HL-60 (cell line): ENCODE measurements at regions not wholly inside any gene's neighbourhood (a gene's known extent, or its start where the extent isn't known, plus 50 kb on each side); places are given as distances from the start of the nearest gene placed in this dataset.

Source experiments
- SPI1 ChIP-seq: IDR thresholded peaks from 2 replicates; pipeline ENCODE4 v1.6.1; 2012; ENCODE audit warnings: low read depth, mild to moderate bottlenecking, borderline replicate concordance
- TF ChIP-seq, protein P1 (sequence below): IDR thresholded peaks from 2 replicates; pipeline ENCODE4 v1.6.1; 2012; ENCODE audit warnings: low read depth; ENCODE audit not compliant: insufficient replicate concordance
- TF ChIP-seq, protein P2 (sequence below): IDR thresholded peaks from one replicate; pipeline ENCODE4 v1.5.1; 2011; ENCODE audit warnings: low read length, control low read depth, inconsistent platforms; ENCODE audit not compliant: insufficient read depth

DNA sequence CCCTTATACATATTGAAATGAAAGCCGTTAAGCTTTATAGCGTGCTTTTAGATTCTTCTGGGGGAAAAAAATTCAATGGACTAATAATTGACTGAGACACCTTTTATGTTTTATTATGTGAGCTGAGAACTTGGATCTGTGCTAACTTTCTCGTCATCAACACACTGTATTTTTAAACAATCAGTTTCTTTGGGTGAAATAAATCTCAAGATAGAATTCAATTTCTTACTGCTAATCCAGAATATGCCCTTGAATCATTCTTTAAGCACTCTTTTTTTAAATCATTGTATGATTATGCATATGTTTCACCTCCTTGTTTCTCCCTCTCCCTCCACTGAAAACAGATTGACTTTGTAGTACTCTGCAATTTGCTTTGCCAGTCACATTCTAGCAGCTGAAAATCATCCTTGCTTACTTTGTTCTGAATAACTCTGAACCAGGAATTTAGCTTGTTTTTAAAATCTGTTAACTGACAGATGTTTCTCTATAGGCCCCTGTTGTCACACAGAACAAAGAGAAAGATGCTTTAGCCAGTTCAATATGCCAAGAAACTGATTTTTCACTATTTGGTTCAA, 81.5 kb downstream of the SLIT2 start:
- no peak for TF ChIP-seq SPI1
- TF ChIP-seq, protein P1, sequence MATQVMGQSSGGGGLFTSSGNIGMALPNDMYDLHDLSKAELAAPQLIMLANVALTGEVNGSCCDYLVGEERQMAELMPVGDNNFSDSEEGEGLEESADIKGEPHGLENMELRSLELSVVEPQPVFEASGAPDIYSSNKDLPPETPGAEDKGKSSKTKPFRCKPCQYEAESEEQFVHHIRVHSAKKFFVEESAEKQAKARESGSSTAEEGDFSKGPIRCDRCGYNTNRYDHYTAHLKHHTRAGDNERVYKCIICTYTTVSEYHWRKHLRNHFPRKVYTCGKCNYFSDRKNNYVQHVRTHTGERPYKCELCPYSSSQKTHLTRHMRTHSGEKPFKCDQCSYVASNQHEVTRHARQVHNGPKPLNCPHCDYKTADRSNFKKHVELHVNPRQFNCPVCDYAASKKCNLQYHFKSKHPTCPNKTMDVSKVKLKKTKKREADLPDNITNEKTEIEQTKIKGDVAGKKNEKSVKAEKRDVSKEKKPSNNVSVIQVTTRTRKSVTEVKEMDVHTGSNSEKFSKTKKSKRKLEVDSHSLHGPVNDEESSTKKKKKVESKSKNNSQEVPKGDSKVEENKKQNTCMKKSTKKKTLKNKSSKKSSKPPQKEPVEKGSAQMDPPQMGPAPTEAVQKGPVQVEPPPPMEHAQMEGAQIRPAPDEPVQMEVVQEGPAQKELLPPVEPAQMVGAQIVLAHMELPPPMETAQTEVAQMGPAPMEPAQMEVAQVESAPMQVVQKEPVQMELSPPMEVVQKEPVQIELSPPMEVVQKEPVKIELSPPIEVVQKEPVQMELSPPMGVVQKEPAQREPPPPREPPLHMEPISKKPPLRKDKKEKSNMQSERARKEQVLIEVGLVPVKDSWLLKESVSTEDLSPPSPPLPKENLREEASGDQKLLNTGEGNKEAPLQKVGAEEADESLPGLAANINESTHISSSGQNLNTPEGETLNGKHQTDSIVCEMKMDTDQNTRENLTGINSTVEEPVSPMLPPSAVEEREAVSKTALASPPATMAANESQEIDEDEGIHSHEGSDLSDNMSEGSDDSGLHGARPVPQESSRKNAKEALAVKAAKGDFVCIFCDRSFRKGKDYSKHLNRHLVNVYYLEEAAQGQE = no peak
- TF ChIP-seq, protein P2, sequence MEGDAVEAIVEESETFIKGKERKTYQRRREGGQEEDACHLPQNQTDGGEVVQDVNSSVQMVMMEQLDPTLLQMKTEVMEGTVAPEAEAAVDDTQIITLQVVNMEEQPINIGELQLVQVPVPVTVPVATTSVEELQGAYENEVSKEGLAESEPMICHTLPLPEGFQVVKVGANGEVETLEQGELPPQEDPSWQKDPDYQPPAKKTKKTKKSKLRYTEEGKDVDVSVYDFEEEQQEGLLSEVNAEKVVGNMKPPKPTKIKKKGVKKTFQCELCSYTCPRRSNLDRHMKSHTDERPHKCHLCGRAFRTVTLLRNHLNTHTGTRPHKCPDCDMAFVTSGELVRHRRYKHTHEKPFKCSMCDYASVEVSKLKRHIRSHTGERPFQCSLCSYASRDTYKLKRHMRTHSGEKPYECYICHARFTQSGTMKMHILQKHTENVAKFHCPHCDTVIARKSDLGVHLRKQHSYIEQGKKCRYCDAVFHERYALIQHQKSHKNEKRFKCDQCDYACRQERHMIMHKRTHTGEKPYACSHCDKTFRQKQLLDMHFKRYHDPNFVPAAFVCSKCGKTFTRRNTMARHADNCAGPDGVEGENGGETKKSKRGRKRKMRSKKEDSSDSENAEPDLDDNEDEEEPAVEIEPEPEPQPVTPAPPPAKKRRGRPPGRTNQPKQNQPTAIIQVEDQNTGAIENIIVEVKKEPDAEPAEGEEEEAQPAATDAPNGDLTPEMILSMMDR = no peak
